ENCODE measurements at regions not wholly inside any gene's neighbourhood (a gene's known extent, or its start where the extent isn't known, plus 50 kb on each side); places are given as distances from the start of the nearest gene placed in this dataset.

GRCh38 chr3:71906976-71907375 is 122.0 kb upstream of the PROK2 start:
- H3K4me2 ChIP-seq = no peak overlapping the region
- H3K9me3 ChIP-seq (ENCODE audit: insufficient read depth, low read depth) = no peaks in the 10 kb centered on the region
- no peaks in the 10 kb centered on the region for H3K4me1 ChIP-seq (replicated peaks; ENCODE audit: insufficient read depth)
- ChIA-PET POLR2A (ENCODE audit: unreplicated experiment) (no interaction called here), CTCF (no interaction called here)
- no peak overlapping the region for H3K4me3 ChIP-seq
- no TSS peak for BruUV-seq (replicated peaks)
- TF ChIP-seq CTCF (conservative IDR thresholded peaks at IDR 0.05) = no peak
- no peaks in the 10 kb centered on the region for H3K36me3 ChIP-seq (ENCODE audit: low read depth)
- H4K20me1 ChIP-seq (ENCODE audit: insufficient read depth) = no peaks in the 10 kb centered on the region
- no peak overlapping the region for H3K27ac ChIP-seq
- intact Hi-C loops (cut with micrococcal nuclease; ENCODE audit: unreplicated experiment) = no loop called here
- H3K9me2 ChIP-seq (ENCODE audit: insufficient read depth) = no peaks in the 10 kb centered on the region
- DNase-seq = no peak
- H2AFZ ChIP-seq = no peak overlapping the region
- H3F3A ChIP-seq (ENCODE audit: insufficient read depth, low read depth) = no peaks in the 10 kb centered on the region
- peaks cover 24% of the 10 kb centered on the region for H3K27me3 ChIP-seq (ENCODE audit: insufficient read depth, low read depth)
- H3K79me2 ChIP-seq (ENCODE audit: low read depth) = no peaks in the 10 kb centered on the region

DNA sequence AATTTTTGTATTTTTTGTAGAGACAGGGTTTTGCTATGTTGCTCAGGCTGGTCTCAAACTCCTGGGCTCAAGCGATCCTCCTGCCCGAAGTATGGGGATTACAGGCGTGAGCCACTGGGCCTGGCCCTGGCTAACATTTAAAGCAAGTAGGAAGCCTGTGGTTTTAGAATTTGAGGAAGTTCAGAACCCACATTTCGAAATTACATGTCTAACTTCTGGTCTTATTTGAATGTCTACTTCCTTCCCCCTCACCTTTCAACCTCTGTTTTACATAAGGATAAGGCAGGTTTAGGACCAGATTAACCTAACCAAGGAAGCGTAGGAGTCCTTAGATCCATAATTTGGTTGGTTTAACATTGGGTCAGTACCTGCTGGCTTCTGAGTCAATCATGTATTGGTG is 120.5 kb upstream of the PROK2 start:
- ChIA-PET POLR2A (ENCODE audit: unreplicated experiment) (no interaction called here), CTCF (no interaction called here)
- Histone ChIP-seq H3K9me2 (ENCODE audit: insufficient read depth) (no peaks in the 10 kb centered on the region), H3F3A (ENCODE audit: insufficient read depth, low read depth) (no peaks in the 10 kb centered on the region), H3K36me3 (ENCODE audit: low read depth) (no peaks in the 10 kb centered on the region), H3K27me3 (ENCODE audit: insufficient read depth, low read depth) (peaks cover 18% of the 10 kb centered on the region; the same call in 1 of the 2 replicates), H4K20me1 (ENCODE audit: insufficient read depth) (no peaks in the 10 kb centered on the region), H3K9me3 (ENCODE audit: insufficient read depth, low read depth) (no peaks in the 10 kb centered on the region), H2AFZ (no peak overlapping the region), H3K4me2 (no peak overlapping the region), H3K4me3 (no peak overlapping the region), H3K27ac (no peak overlapping the region), H3K79me2 (ENCODE audit: low read depth) (no peaks in the 10 kb centered on the region), H3K4me1 (replicated peaks; ENCODE audit: insufficient read depth) (no peaks in the 10 kb centered on the region)
- TF ChIP-seq CTCF (conservative IDR thresholded peaks at IDR 0.05) (no peak), EZH2 (IDR thresholded peaks at IDR 0.05; ENCODE audit: low read depth) (no peak)
- no peak for DNase-seq
- BruUV-seq (replicated peaks) = no TSS peak
- intact Hi-C loops (cut with micrococcal nuclease; ENCODE audit: unreplicated experiment) = no loop called here

DNA sequence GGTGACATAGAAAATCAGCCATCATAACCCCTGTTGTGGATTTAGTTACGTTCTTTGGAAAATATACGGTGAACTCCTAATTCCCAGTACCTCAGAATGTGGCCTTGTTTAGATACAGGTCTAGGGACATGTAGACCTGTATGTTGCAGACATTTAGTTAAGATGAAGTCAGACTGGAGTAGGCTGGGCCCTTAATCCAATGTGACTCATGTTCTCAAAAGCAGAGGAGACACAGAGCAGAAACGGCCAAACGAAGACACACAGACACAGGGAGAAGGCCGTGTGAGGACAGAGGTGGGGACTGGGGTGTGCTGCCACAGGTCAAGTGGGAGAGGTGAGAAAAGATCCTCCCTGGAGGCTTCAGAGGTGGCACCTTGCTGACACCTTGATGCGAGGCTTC is 119.0 kb upstream of the PROK2 start:
- H2AFZ ChIP-seq = no peak overlapping the region
- no peaks in the 10 kb centered on the region for H3K79me2 ChIP-seq (ENCODE audit: low read depth)
- ChIA-PET CTCF (no interaction called here), POLR2A (ENCODE audit: unreplicated experiment) (no interaction called here)
- H3K4me2 ChIP-seq = no peak overlapping the region
- intact Hi-C loops (cut with micrococcal nuclease; ENCODE audit: unreplicated experiment) = no loop called here
- H3K36me3 ChIP-seq (ENCODE audit: low read depth) = no peaks in the 10 kb centered on the region
- H3K27ac ChIP-seq = no peak overlapping the region
- no peaks in the 10 kb centered on the region for H3F3A ChIP-seq (ENCODE audit: insufficient read depth, low read depth)
- no peaks in the 10 kb centered on the region for H3K9me2 ChIP-seq (ENCODE audit: insufficient read depth)
- BruUV-seq (replicated peaks) = no TSS peak
- DNase-seq = no peak
- H3K27me3 ChIP-seq (ENCODE audit: insufficient read depth, low read depth) = peaks cover 11% of the 10 kb centered on the region; the same call in 1 of the 2 replicates
- no peaks in the 10 kb centered on the region for H3K9me3 ChIP-seq (ENCODE audit: insufficient read depth, low read depth)
- H3K4me3 ChIP-seq = no peak overlapping the region
- no peaks in the 10 kb centered on the region for H4K20me1 ChIP-seq (ENCODE audit: insufficient read depth)
- H3K4me1 ChIP-seq (replicated peaks; ENCODE audit: insufficient read depth) = no peaks in the 10 kb centered on the region
- TF ChIP-seq CTCF (conservative IDR thresholded peaks at IDR 0.05) (no peak), EZH2 (IDR thresholded peaks at IDR 0.05; ENCODE audit: low read depth) (no peak)
